ENCODE measurements at regions not wholly inside any gene's neighbourhood (a gene's known extent, or its start where the extent isn't known, plus 50 kb on each side); places are given as distances from the start of the nearest gene placed in this dataset.
"Not testable (repeated sequence)": the region's sequence is repeated elsewhere in the genome, so short reads cannot be mapped to it uniquely, and the experiment has no call there.

- no peak for DNase-seq
These were observed 1341.4 kb upstream of the NUDT12 start for GRCh38 chr5:104903941-104904340.

GRCh38 chr5:104891596-104891995 lies 1329.0 kb upstream of the NUDT12 start:
- no peak for DNase-seq

- no peak for DNase-seq
These were observed 1328.2 kb upstream of the NUDT12 start for GRCh38 chr5:104890767-104891166.

DNA sequence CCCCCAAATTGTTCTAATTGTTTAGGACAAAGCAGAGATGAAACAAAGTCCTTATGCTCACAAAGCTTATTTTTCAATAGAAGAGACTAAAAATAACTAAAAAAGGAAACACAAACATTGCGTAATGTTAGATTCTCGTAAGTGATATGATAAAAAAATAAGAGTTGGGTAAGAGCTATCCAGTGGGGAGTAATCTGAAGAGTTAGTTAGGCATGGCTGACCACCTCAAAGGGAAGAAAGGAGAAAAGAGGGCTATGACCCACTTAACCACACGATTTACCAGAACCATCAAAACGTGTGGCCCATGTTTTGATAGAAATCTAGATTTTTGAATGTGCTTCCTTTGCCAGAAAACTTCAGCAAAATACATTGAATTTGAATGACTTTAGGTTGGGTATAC lies 1296.8 kb upstream of the NUDT12 start:
- DNase-seq = peak; percentile 5

GRCh38 chr5:104852099-104852498 lies 1289.5 kb upstream of the NUDT12 start:
- not testable (repeated sequence) for DNase-seq

DNA sequence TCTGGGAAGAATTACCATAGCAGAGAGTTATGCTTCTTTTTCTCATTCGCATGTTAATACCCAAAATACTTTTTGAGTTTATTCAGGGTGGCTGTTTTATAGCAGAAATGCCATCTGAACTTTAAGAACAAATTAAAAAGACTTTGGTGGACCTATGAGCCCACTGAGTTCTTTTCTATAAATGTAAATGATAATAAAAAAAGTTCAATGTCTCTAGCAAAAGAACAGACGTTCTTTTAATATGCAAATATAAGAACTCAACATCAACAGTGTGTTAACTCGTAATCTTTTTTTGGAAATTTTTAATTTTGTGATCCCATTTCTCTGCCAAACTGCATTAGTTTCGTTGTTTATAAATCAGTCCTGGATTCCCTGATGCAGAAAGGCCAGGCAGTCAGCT lies 1283.0 kb upstream of the NUDT12 start:
- DNase-seq = no peak

- DNase-seq = peak; percentile 1
These were observed 1281.2 kb upstream of the NUDT12 start for GRCh38 chr5:104843822-104844221.

DNA sequence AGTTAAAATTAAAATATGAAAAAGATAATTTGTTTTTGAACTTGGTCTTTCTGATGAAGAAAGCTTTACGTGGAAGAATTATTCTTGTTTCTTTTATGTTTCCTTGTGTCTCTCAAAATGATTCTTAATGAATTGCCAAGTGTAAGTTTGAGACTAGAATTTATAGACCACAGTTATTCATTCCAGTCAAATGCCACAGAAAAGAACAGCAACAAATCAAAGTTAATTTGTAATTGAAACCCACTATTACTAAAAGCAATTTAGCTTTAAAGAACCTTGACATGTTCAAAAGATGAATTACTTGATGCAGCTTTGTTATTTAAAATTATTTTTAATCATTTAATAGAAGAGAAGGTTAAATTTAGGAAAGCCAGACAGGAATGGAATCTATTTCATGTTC lies 1277.7 kb upstream of the NUDT12 start:
- DNase-seq = no peak

- not testable (repeated sequence) for DNase-seq
These were observed 1268.9 kb upstream of the NUDT12 start for GRCh38 chr5:104831515-104831914.

DNA sequence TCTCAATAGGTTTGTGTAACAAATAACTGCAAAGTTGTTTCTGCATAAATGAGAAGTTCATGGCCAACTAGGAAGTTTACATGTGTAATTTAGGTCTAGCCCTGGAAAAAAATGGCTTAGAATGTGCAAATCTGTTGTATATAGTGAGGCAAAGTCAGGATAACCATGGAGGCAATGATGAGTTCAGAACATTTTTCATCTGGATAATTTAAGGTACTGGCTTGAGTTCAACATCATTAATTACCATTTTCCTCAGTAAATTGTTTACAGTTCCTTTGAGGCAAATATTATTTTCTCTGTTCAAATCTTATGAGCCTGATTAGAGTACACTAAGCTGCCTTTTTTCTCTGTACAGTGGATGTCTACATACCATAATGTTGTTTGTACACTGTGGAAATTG lies 1259.0 kb upstream of the NUDT12 start:
- DNase-seq = no peak

GRCh38 chr5:104817127-104817526 lies 1254.5 kb upstream of the NUDT12 start:
- DNase-seq = no peak

DNA sequence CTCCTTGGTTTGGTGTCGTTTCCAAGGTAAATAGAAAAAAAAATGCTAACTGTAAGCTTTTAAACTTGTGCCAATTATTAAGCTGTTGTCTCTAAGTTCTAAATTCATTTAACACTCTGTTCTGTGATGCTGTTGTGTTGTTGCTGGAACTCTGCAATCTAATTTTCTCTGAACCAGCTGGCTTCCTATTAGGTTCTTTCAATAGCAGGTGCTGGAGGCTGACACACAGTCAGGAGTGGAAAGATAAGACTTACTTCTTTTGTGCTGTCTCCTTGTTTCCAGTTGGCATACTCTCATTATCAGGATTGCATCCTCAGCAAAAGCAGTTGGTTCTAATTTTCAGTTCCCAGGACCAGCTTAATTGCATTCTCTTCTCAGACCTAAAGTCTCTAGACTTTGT lies 1252.6 kb upstream of the NUDT12 start:
- DNase-seq = no peak

DNA sequence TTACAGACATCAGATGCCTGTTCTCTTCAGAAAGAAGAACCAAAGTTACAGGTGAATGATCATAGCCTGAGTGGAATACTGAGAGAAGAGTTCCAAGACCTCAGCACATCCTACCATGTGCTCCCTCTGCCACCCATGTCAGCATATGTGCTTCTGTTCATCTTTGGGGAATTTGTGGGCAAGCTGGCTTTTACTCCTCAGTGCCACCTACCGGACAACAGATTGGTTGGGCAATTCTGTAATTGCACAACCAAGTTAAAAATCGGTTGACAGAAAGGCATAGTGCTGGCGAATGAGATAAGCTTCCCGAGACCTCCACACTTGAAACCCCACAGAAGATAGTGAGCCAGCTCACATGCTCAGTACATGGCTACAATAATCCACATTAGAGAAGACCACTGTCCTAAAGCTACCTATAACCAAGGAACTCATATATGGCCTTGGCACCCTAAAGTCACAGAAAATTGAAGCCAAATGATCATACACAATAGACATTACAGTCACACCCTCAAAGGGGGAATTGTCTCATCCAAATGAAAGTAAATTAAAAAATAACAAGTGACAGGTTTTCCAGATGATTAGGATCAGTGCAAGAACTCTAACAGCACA lies 1238.0 kb upstream of the NUDT12 start:
- DNase-seq = peak; percentile 8

- DNase-seq = no peak
These were observed 1231.1 kb upstream of the NUDT12 start for GRCh38 chr5:104793755-104794080.

- DNase-seq = no peak
These were observed 1230.6 kb upstream of the NUDT12 start for GRCh38 chr5:104793031-104793754.

DNA sequence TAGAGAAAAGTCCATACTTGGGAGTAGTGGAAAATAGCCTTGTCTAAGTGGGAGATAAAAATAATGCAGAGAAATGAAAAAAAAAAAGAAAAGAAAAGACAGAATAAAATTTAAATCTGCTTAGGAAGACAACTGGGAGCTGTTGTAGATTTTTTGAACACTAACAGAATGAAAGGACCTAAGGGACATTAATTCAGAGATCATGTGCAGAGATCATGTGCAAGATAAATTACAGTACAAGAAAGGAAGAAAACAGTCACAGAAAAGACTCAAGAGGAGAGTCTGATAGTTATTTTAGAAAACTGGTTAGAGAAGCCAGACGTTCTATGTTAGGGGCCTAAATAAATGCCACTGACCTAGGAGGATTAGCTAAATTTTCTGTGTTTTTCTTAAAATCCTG lies 1226.8 kb upstream of the NUDT12 start:
- no peak for DNase-seq

DNA sequence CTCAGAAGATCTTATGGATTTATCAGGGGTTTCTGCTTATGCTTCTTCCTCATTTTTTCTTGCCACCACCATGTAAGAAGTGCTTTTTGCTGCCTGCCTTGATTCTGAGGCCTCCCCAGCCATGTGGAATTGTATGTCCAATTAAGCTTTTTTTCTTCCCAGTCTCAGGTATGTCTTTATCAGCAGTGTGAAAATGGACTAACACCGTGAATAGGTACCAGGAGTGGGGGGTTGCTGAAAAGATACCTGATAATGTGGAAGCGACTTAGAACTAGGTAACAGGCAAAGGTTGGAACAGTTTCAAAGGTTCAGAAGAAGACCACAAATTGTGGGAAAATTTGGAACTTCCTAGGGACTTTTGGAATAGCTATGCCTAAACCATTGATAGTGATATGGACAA lies 1222.5 kb upstream of the NUDT12 start:
- DNase-seq = no peak

GRCh38 chr5:104774372-104774771 lies 1211.8 kb upstream of the NUDT12 start:
- DNase-seq = no peak

- DNase-seq = no peak
These were observed 1201.6 kb upstream of the NUDT12 start for GRCh38 chr5:104764197-104764596.

DNA sequence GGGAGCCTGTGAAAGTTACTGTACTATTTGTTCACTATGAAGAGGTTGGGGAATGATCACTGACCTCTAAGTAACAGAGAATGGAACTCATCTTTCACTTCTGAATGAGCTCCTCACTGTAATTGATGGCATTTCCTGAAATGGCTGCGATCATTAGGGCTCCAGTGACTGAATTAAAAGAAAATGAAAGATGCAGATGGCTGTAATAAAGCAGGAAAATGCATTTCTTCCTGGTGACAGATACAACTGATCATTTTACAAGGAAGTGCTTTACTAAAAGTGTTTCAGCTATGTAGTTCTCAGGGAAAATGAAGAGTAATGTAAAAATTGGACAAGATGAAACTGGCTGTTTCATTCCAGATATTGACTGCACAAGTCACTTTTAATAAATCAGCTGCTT lies 1200.6 kb upstream of the NUDT12 start:
- DNase-seq = no peak

- no peak for DNase-seq
These were observed 1195.3 kb upstream of the NUDT12 start for GRCh38 chr5:104757915-104758314.

GRCh38 chr5:104755806-104756205 lies 1193.2 kb upstream of the NUDT12 start:
- DNase-seq = no peak

DNA sequence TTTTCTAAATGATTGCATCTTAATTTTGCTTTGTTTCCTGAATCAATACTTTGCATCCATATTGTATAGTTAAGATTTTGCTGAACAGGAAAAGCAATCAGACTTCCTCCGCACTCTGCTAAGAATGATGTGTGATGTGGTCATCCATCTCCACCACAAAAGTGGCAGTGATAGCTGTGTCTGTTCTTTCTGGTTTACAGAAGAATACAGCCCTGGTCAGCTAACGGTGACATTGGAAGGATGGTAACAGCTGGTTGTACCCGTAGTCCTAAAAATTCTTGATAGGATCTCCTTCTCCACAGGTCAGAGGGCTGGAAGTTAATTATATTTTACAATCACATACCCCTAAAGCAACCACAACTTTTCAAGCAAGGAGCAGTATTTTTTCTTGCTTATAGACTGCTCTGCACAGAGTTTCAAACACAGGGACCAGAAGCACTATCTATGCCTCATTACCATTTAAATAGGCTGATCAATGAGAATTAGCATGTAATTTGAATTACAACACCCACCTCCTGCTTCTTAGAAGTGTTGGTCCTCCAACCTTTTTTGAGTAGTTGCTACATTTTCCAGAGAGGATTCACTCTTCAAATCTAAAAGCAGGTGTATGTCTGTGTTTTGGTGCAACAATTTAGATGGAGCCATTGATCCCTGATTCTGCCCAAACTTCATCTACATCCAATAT lies 1191.9 kb upstream of the NUDT12 start:
- DNase-seq = no peak

DNA sequence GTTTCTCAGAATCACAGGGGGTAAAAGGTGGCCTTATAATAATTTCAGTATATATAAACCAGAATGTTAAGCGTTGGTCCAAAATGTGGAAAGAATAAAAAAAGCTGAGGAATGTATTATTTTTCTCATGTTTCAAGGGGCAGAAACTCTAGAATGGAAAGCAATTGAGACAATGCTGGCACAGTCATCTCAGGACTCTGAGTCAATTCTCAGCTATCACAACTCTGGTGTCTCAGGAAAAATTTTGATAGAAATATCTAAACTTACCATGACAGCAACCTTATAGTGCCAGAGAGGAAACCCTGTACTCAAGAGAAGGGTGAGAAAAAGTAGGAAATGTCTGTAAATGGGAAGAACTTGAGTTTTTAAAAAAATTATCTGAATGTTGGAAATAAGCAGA lies 1189.4 kb upstream of the NUDT12 start:
- no peak for DNase-seq

DNA sequence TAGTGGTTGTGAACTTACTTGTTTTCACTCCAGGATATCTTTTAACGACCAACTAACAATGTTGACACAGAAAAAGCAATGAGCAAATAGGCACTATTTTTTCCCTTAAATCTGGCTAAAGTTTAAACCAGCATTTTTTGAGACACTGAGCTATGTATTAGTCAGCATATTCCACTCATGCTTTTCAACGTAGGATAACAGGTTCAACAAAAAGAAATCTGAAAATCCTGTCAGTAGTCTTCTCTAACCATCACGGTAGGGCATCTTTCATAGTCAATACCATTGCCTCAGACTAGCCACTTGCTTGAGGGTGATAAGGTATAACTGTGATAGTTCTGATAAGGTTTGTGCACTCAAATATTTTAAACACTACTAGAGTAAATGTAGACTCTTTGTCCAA lies 1177.3 kb upstream of the NUDT12 start:
- no peak for DNase-seq

Data from hematopoietic multipotent progenitor cell treated with erythropoietin and hydrocortisone succinate and interleukin-3 and kit ligand, for 4 days (in vitro differentiated cells).